ENCODE measurements at regions not wholly inside any gene's neighbourhood (a gene's known extent, or its start where the extent isn't known, plus 50 kb on each side); places are given as distances from the start of the nearest gene placed in this dataset.

- H3K36me3 ChIP-seq = no peaks in the 10 kb centered on the region
- no peak overlapping the region for H3K4me3 ChIP-seq
- H3K9me3 ChIP-seq = no peaks in the 10 kb centered on the region
- H3K4me1 ChIP-seq (ENCODE audit: control insufficient read depth in 1 of 2, low read depth in 2 of 2) = no peaks in the 10 kb centered on the region
- no peaks in the 10 kb centered on the region for H3K27me3 ChIP-seq (replicated peaks; ENCODE audit: insufficient read depth)
- ATAC-seq (ENCODE audit: insufficient number of reproducible peaks, low FRiP score, low read depth) (no peak), DNase-seq (ENCODE audit: low spot score) (no peak)
- TF ChIP-seq CTCF (IDR thresholded peaks at IDR 0.05) = no peak
- H3K27ac ChIP-seq = no peak overlapping the region
These were observed 166.8 kb upstream of the MAP3K1 start for GRCh38 chr5:56648460-56649034.

GRCh38 chr5:56647099-56647850 lies 168.1 kb upstream of the MAP3K1 start:
- no peak overlapping the region for H3K4me3 ChIP-seq
- no peak for ATAC-seq (ENCODE audit: insufficient number of reproducible peaks, low FRiP score, low read depth)

GRCh38 chr5:56641635-56642260 lies 173.6 kb upstream of the MAP3K1 start:
- H3K4me3 ChIP-seq = no peak overlapping the region
- DNase-seq (ENCODE audit: low spot score) (no peak), ATAC-seq (ENCODE audit: insufficient number of reproducible peaks, low FRiP score, low read depth) (no peak)
- H3K4me1 ChIP-seq (ENCODE audit: control insufficient read depth in 1 of 2, low read depth in 2 of 2) = no peaks in the 10 kb centered on the region
- no peaks in the 10 kb centered on the region for H3K9me3 ChIP-seq
- H3K36me3 ChIP-seq = no peaks in the 10 kb centered on the region
- no peak for TF ChIP-seq CTCF (IDR thresholded peaks at IDR 0.05)
- no peak overlapping the region for H3K27ac ChIP-seq
- no peaks in the 10 kb centered on the region for H3K27me3 ChIP-seq (replicated peaks; ENCODE audit: insufficient read depth)

More at GRCh38 chr5:56647099-56647850, 168.1 kb upstream of the MAP3K1 start:
- Histone ChIP-seq H3K4me1 (ENCODE audit: control insufficient read depth in 1 of 2, low read depth in 2 of 2) (no peaks in the 10 kb centered on the region), H3K36me3 (no peaks in the 10 kb centered on the region), H3K9me3 (no peaks in the 10 kb centered on the region), H3K27me3 (replicated peaks; ENCODE audit: insufficient read depth) (no peaks in the 10 kb centered on the region), H3K27ac (no peak overlapping the region)
- no peak for DNase-seq (ENCODE audit: low spot score)
- no peak for TF ChIP-seq CTCF (IDR thresholded peaks at IDR 0.05)

GRCh38 chr5:56640763-56641406 lies 174.5 kb upstream of the MAP3K1 start:
- Histone ChIP-seq H3K9me3 (no peaks in the 10 kb centered on the region), H3K4me1 (ENCODE audit: control insufficient read depth in 1 of 2, low read depth in 2 of 2) (no peaks in the 10 kb centered on the region), H3K4me3 (no peak overlapping the region), H3K27me3 (replicated peaks; ENCODE audit: insufficient read depth) (no peaks in the 10 kb centered on the region), H3K27ac (no peak overlapping the region), H3K36me3 (no peaks in the 10 kb centered on the region)
- no peak for ATAC-seq (ENCODE audit: insufficient number of reproducible peaks, low FRiP score, low read depth)
- TF ChIP-seq CTCF (IDR thresholded peaks at IDR 0.05) = no peak
- no peak for DNase-seq (ENCODE audit: low spot score)

- TF ChIP-seq CTCF (IDR thresholded peaks at IDR 0.05) = no peak
- no peaks in the 10 kb centered on the region for H3K4me1 ChIP-seq (ENCODE audit: control insufficient read depth in 1 of 2, low read depth in 2 of 2)
- no peaks in the 10 kb centered on the region for H3K9me3 ChIP-seq
- no peak overlapping the region for H3K4me3 ChIP-seq
- ATAC-seq (ENCODE audit: insufficient number of reproducible peaks, low FRiP score, low read depth) = no peak
- no peak overlapping the region for H3K27ac ChIP-seq
- no peaks in the 10 kb centered on the region for H3K36me3 ChIP-seq
- no peaks in the 10 kb centered on the region for H3K27me3 ChIP-seq (replicated peaks; ENCODE audit: insufficient read depth)
- no peak for DNase-seq (ENCODE audit: low spot score)
These were observed 175.9 kb upstream of the MAP3K1 start for GRCh38 chr5:56639476-56639875.

Measured in thoracic aorta (tissue), 2 donors.